HG02588 (cell line): ENCODE measurements at regions not wholly inside any gene's neighbourhood (a gene's known extent, or its start where the extent isn't known, plus 50 kb on each side); places are given as distances from the start of the nearest gene placed in this dataset.
"Not testable (repeated sequence)": the region's sequence is repeated elsewhere in the genome, so short reads cannot be mapped to it uniquely, and the experiment has no call there.

Experiments used
- ATAC-seq: cut with Tn5 transposase; IDR thresholded peaks from one replicate; pipeline ENCODE4 v1.9.1; 2021; ENCODE audit warnings: mild to moderate bottlenecking, moderate library complexity; ENCODE audit not compliant: unreplicated experiment

DNA sequence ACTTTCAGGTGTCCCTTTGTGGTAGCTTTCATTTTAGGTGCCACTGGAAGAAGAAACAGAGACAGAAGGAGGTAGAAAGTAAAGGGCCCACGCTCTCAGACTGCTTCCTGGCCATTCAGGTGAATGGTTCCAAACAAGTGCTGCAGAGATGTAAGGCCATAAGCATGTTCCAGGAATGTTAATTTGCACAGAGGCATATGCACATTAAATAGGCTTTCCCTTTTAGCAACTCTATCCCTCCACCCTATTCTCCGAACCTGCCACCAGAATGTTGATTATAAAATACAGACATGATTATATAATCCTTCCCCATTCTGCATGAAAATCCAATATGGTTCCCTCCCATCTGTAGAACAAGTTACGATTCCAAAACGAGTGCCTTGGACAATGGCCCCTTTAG lies 297.2 kb downstream of the C6orf118 start:
- ATAC-seq = no peak

GRCh38 chr6:165010556-165011535 lies 298.6 kb downstream of the C6orf118 start:
- no peak for ATAC-seq

- no peak for ATAC-seq
Observed at GRCh38 chr6:165008971-165009370, 300.4 kb downstream of the C6orf118 start.

GRCh38 chr6:165002866-165003265 lies 306.5 kb downstream of the C6orf118 start:
- no peak for ATAC-seq

- no peak for ATAC-seq
Observed at GRCh38 chr6:165002358-165002757, 307.0 kb downstream of the C6orf118 start.

DNA sequence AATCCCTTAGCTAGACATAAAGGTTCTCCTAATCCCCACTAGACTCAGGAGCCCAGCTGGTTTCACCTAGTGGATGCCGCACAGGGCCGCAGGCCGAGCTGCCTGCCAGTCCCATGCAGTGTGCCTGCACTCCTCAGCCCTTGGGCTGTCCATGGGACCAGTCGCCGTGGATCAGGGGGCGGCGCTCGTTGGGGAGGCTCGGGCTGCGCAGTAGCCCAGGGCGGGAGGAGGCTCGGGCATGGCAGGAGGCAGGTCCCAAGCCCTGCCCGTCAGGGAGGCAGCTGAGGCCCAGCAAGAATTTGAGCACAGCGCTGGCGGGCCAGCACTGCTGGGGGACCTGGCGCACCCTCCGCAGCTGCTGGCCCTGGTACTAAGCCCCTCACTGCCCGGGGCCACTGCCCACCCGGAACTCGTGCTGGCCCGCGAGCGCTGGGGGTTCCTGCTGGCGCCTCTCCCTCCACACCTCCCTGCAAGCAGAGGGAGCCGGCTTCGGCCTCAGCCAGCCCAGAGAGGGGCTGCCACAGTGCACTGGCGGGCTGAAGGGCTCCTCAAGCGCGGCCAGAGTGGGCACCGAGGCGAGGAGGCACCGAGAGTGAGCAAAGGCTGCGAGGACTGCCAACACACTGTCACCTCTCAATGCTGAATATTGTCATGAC lies 307.8 kb downstream of the C6orf118 start:
- no peak for ATAC-seq

- no peak for ATAC-seq
Observed at GRCh38 chr6:164998297-164998696, 311.1 kb downstream of the C6orf118 start.

GRCh38 chr6:164996838-164997237 lies 312.6 kb downstream of the C6orf118 start:
- no peak for ATAC-seq

DNA sequence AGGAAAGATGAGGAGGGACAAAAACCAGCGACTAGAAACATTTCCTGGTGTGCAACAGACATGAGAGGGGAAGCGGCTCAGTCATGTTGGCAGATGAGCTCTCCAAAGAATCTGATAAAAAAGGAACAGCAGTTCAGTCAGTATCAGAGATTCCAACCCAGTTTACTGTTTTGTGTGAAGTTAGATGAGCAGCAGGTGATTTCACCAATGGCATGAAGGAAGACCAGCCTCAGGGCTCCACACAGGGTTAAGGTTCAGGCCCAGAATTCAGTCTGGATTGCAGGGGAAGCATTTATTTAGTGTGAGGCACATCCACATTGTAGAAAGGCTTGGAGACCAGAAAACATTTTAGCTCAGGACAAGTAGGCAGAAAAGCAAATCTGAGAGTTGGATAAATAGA lies 317.8 kb downstream of the C6orf118 start:
- ATAC-seq = no peak

DNA sequence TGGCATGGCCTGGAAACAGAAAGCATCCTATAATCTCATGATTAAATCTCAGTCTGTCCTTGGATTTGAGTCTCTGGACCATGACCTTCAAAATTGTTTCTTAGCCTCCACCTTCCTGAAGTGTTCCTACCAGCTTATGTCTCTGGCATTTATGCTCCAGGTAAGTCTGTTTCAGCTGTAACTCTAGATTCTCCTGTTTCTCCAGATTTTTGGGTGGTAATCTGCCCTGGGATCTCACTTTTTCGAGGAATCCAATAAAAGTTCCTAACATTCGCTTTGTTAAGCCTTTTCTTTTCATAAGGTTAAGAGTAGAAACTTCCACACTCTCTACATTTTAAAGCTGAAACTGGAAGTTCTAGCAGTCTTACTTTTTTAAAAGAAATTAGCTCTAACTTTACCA lies 318.5 kb downstream of the C6orf118 start:
- no peak for ATAC-seq

GRCh38 chr6:164982389-164982788 lies 327.0 kb downstream of the C6orf118 start:
- no peak for ATAC-seq

DNA sequence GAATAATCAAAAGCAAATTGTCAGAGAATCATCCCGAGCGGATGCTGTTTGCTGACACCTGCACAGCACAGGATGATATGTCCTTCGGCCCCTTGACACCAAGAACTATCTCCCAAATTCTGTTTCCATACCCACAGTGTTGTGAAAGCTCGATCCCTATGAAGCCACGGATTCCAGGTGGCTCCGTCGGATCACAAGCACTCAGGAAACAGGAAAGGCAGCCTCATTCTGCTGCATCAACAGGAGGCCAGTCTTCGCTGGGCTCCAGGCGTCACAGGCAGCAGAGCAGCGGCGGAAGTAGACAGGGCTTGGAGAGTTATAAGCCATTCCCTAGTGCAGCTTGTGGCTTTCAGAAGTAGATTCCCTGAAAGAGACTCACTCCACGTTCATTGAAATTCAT lies 342.3 kb downstream of the C6orf118 start:
- ATAC-seq = no peak

GRCh38 chr6:164962805-164963204 lies 346.6 kb downstream of the C6orf118 start:
- no peak for ATAC-seq

GRCh38 chr6:164947164-164947563 lies 362.2 kb downstream of the C6orf118 start:
- no peak for ATAC-seq

GRCh38 chr6:164942271-164942670 lies 367.1 kb downstream of the C6orf118 start:
- ATAC-seq = no peak

- not testable (repeated sequence) for ATAC-seq
Observed at GRCh38 chr6:164933238-164933794, 376.1 kb downstream of the C6orf118 start.

DNA sequence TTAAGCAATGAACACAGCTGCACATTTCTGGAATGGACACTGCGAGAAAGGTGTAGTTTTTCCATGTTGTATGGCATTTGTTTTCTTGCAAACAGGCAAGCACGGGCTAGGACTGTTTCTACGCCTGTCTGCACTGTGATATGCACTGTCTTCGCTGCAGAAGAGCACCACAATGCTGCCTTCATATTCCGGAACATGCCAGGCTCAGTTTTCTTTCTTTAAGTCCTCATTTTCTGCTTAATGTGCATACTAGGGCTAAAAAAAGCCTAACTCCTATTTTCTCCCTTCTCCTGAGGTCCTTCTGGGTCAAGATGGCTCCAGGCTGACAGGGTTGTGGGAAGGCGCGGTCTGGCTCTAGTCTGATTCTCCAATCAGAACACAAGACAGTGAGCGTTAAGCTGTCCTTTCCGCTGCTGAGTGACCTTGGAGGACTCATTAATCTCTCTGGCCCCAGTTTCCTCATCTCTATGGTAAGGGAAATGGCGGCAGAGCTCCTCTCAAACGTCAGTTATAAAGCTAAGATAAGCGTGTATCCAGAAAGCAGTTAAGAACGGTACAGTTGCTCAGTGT lies 379.9 kb downstream of the C6orf118 start:
- ATAC-seq = no peak

- ATAC-seq = no peak
Observed at GRCh38 chr6:164928728-164929407, 380.5 kb downstream of the C6orf118 start.

GRCh38 chr6:164928057-164928727 lies 381.2 kb downstream of the C6orf118 start:
- no peak for ATAC-seq
